GM19452 (cell line): ENCODE measurements at regions not wholly inside any gene's neighbourhood (a gene's known extent, or its start where the extent isn't known, plus 50 kb on each side); places are given as distances from the start of the nearest gene placed in this dataset.
"Not testable (repeated sequence)": the region's sequence is repeated elsewhere in the genome, so short reads cannot be mapped to it uniquely, and the experiment has no call there.

Experiments
- ATAC-seq: cut with Tn5 transposase; IDR thresholded peaks from one replicate; pipeline ENCODE4 v1.9.1; 2021; ENCODE audit not compliant: unreplicated experiment

DNA sequence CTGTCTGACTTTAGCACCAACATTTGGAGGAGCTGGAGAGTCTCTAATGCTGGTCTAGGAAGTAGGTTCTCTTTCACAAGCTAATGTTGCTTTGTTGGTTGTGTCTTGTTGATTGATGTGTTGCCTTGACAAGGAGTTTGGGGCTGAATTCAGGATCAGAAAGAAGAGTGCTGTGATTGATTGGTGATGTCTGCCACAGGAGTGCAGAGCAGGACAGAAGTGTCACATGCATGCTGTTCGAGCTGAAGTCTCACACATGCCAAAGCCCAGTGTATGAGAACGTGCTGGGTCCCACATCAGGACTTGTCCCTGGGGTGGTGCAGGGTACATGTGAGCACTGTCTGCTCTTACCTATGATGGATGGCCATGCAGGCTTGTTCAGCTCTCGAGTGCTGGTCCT, 694.4 kb downstream of the MATN1 start:
- no peak for ATAC-seq

DNA sequence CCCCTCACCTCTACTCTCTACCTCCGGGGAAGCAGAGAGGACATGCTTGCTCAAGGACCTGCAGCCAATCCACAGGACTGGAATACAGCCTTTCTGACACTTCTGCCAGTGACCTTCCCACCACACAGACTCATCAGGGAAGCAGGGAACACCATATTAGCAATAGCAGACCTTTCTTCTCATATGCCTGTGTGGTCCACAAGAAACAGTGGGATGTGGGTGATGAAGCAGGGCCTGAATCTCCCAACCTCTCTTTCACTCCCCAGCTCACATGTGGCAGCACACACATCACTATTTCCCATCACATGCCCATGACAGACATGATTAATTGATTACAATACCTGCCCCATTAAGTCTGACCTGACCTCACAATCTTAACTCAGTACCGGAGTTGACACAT, 695.1 kb downstream of the MATN1 start:
- ATAC-seq = no peak

GRCh38 chr1:30027247-30027646, 696.1 kb downstream of the MATN1 start:
- no peak for ATAC-seq

DNA sequence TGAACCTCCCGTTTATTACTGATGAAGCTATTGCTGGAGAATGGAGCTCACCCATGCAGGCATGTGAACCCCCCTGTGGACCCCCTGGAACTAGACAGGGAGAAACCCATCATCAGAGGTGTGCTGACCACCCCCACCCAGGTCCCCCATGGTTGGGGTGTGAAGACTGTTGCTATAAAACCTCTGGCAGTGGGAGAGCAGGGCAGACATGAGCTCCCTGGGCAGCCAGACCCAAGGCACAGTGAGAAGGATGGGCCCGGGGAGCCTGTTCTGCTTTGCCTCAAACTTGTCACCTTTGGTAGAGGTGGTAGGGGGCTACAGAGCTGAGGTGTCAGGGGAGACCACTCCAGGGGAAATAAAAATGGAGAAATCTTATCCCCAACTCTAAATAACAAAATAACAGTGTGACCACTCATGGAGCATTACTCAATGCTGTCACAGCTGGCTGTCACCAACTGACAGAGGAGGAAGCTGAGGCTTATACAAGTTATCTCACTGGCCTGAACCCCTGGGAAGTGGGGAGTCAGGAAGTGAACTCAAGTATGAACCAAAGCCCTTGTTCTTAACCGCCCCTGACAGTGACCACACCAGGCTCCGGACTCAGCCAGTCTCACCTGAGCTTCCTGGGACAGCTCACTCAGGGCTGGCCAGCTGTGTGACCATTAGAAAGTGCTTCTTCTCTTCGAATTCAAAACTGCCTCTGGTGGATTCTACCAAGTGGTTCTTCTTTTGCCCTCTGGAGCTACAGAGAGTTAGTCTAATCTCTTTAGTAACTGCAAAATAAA, 698.8 kb downstream of the MATN1 start:
- no peak for ATAC-seq

DNA sequence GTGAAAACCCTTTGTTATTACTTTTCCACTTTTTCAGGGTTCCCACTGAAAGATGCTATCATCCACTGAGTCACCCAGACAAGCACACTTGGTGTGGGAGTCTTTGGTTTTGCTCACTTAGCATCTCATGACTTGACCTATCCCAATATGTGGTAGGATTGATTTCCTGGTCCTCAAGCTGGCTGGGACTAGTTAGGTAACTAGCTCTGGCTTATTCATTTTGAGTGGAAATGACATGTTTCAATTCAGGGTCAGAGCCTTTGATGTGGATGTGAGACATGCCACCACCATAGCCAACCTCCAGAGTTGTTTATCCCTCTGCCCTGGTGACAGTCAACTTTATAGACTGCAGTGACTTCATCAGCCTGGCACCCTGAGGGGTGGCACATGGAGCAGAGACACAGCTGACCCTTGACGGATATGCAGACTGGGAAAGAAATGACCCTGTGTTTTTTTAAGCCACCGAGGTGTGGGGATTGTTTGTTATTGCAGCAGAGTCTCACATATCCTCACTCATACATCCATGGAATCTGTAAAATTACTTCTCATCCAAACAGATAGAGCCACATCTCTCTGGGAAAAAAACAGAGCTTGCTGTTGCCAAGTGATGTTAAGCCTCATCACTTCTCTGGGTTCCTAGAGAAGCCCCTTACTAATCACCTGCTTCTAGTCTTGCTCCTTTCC, 699.9 kb downstream of the MATN1 start:
- ATAC-seq = no peak

GRCh38 chr1:30014031-30014430, 709.4 kb downstream of the MATN1 start:
- ATAC-seq = no peak

DNA sequence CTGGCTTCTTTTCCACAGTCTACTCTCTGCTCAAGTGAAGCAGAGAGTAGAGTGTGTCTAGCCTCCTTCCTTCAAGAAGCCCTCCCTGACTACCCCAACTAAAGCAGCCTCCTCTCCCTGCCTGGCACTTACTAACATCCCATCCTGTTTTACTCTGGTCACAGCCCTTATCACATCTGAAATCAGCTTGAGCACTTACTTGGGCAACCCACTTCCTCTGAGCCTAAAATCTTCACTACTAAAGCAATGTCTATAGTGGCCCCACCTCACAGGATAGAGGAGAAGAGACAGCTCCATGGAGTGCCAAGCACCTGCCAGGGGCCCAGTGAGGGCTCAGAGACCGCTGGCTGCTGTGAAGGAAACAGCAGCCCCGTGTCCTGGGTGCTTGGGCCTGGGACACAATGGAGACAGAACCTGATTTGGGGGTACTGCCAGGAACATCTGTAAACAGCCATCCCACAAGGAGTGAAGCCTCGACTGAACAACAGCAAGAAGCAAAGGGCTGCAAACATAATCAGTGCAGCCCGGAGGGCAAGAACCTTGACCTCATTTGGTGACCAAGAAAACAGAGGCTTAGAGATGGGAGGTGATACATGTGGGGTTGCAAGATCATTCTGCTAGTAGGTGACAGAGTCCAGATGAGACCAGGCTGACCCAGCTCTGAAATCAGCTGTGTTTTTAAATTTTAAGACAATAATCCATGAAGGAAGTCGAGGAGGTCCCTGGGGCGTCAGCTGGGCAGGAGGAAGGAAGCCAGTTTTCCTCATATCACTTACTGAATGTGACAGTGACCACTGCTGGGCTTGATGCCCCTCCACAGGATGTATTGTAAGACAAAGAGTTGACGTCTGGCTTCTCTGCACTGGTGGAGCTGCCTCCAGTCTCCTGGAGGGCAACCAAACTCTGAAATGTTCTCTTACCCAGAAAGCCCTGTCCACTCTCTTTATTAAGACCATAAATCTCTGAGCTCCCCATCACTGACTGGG, 710.6 kb downstream of the MATN1 start:
- ATAC-seq = no peak

GRCh38 chr1:30011970-30012369, 711.4 kb downstream of the MATN1 start:
- no peak for ATAC-seq

DNA sequence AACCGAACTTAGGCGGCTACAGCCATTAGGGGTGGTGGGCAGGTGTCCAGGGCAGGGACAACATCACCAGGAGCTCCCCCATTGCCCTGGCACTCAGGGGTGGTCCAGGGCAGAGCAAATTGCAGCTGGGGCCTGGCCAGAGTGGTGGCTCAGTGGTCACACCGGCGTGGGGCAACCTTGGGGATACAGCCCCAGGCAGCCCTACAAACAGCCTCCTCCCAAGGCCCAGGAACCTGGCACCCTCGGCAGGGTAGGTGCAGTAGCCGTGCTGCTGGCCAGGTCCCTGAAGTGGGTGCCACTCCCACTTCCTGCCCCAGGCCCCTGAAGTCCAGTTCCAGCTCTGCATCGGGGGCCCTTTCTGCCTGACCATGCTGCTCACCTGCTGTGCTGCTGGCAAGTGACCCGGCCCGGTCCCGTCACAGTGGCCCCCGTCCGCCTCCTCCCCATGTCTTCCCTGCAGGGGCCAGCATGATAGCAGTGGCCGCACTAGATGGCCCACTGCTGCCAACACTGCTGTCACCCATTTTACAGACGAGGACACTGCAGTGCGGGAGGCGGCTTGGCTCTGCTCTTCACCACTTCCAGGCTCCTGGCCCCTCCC, 712.8 kb downstream of the MATN1 start:
- no peak for ATAC-seq

DNA sequence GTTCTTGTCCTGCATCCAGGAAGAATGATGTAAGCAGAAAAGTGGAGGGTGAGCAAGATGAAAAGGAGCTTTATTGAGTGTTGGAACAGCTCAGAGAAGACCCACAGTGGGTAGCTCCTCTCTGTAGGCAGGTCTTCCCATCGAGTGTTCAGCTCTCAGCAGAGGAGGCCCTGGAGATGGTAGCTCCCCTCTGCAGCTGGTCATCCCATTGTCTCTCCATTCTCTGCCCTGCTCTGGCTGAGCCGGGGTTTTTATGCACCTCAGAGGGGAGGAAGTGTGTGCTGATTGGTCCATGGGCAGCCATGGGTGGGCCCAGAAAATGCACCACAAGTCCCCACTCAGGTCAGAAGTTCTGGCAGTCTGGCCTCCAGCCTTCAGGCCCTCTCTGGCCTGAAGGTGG, 713.7 kb downstream of the MATN1 start:
- ATAC-seq = no peak

DNA sequence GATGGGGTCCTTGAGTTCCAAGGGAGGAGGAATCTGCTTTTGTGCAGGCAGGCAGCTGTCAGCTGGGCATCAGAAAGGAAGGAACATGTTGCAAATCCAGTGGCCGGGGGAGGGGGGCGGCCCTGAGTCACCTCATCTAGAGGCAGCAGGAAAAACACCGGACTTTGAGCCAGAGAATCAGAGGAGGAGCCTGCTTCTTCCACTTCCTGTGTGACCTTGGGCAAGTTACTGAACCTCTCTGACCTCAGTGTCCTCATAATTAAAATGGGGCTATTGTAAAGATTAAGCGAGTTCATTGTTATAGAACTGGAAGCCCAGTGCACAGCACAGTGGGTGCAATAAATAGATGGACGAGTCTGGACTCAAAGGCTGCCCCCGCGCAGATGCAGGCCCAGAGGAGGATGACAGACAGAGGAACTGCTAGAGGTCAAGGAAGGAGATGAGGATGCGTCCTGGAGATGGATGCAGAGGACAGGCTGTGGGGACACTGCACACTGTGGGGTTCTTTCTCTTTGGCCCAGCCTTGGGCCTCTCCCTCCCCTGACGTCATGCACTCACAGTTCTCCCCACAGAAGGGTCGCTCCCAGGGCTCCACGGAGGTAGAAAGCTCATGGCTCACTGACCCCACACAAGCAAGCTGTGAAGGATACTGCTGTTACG, 714.3 kb downstream of the MATN1 start:
- no peak for ATAC-seq

DNA sequence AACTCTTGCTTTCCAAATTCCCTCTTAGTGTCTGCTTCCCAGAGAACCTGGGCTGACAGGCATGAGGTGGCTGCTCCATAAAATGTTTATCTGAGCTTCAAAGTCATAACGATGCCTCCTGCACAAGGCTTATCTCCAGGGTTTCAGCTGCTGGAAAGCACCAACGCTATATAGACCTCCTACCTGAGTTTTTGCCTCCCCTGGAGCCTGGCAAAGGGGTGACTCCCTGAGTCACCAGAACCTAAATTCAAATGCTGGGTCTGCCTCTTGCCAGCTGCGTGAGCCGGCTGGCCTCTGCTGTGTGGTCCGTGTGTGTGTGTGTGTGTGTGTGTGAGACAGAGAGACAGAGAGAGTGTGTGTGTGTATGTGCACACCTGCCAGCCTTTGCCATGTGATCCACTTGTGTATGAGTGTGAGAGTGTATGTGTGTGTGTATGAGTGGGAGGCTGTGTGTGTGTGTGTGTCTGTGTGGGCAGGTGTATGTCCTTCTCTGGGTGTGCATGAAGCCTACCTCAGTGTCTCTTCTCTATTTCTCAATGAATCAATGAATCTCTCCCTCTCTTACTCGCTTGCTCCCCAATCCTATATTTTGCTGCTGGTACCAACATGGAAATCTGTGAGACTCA, 714.9 kb downstream of the MATN1 start:
- ATAC-seq = no peak

DNA sequence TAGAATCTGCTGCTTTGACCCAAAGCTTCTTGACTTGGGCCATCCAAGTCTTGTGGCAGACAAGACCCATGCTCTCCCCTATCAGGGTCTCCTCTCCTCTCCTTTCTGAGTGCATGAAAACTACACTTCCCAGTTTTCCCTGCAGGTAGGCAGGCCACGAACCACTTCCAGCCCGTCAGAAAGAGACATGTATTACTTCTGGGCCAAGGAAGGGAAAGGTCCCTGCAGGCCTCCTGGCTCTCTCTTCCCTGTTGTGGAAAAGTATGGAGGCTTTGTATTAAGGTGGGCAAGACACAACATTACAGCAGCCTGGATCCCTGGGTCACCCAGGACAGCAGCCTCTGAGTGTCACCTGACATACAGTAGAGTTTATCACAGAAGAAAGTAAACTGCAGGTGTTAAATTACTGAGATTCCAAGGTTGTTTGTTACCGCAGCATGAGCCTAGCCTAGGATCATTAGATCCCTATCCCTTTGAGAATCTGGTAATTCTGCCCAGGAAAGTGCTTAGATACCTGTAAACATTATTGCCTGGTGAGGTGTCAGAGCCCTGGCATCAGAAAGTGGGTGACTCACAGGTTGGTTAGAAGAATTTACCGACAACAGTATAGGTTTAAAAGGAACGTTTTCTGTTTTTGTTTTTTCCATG, 717.3 kb downstream of the MATN1 start:
- no peak for ATAC-seq

GRCh38 chr1:30001732-30002039, 721.7 kb downstream of the MATN1 start:
- ATAC-seq = no peak

DNA sequence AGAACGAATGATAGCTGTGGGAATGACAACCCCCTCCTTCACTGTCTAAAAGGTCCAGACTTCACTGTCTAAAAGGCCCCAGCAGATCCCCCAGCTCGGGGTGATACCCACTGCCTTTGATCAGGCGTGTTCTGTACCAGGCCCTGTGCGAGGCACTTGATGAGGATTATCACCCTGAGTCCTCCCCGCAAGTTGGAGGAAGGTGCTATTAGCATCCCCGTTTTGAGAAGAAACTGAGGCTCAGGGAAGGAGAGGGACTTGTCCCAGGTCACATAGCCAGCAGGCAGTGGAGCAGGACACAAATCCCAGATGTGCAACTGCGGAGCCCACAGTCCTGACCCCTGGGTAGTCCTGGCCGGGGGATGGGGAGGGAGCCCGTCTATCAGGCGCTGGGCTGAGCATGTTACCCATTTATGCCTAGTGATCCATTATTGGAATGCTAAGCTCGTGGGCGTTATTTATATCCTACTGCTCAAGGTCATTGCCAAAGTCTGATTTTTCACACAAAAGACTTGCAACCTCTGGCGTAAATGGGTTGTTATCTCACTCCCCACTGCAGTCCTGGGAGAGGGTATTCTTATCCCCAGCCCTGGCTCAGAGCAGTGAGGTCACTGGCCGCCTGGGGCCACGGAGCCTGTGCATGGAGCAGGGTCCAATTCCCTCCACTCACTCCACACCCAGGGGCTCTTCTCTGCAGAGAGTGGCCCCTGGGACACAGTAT, 722.2 kb downstream of the MATN1 start:
- ATAC-seq = no peak

DNA sequence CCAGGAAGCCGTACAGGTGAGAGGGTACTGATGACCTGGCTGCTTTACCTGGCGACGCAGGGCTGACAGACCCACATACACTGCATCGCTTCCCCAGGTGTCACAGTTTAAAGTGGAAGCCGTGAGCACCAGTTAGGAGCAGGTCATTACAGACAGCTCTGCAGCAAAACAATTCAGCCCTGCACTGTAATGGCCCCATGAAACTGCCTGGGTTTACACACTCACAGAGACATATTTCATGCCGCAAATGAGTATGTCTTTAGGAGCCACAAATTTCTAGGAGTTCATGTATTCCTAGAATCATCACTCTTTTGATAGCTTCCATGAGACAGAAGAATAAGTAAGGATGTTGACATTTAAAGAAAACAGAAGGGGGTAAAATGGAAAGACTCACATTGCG, 723.1 kb downstream of the MATN1 start:
- no peak for ATAC-seq

DNA sequence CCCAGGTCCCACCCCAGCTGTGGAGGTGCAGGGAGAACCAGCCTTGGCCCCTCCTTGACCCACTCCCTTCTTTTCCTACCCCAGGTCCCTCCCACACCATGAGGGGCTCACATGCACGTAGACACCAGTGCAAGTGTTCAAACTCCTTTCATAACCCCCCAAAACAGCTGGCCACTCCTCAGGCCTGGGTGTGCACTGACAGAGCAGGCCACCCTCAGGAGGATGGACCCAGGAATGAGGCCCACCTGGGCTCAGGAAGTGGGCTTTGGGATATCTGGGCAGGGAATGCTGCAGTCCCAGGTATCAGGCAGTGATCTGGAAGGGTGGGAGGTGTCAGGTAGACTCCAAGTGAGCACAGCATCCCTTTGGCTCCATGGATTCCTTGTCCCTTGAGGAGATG, 723.8 kb downstream of the MATN1 start:
- no peak for ATAC-seq

GRCh38 chr1:29998686-29999085, 724.7 kb downstream of the MATN1 start:
- no peak for ATAC-seq

- ATAC-seq = not testable (repeated sequence)
These were observed 725.6 kb downstream of the MATN1 start for GRCh38 chr1:29997818-29998217.
